ENCODE measurements at regions not wholly inside any gene's neighbourhood (a gene's known extent, or its start where the extent isn't known, plus 50 kb on each side); places are given as distances from the start of the nearest gene placed in this dataset.

GRCh38 chr4:13860126-13860525 lies 232.6 kb upstream of the BOD1L1 start:
- Mint-ChIP-seq H3K36me3 (no peaks in the 10 kb centered on the region), H3K4me1 (no peaks in the 10 kb centered on the region), H3K4me3 (no peak overlapping the region), H3K27me3 (ENCODE audit: low read depth in 2 of 2) (peaks cover 0 to 2% of the 10 kb centered on the region in 2 donors), H3K9me3 (peaks cover 3 to 11% of the 10 kb centered on the region in 2 donors), H3K27ac (no peak overlapping the region)
- Histone ChIP-seq H3K27ac (ENCODE audit: low read length) (no peak overlapping the region), H3K9me3 (ENCODE audit: control insufficient read depth, insufficient read depth, low read length) (no peaks in the 10 kb centered on the region), H3K36me3 (ENCODE audit: control insufficient read depth, insufficient read depth, low read length) (no peaks in the 10 kb centered on the region), H3K27me3 (ENCODE audit: control insufficient read depth, insufficient read depth, low read length) (no peaks in the 10 kb centered on the region), H3K4me3 (ENCODE audit: low read length) (no peak overlapping the region), H3K4me1 (ENCODE audit: control insufficient read depth, insufficient read depth, low read length) (no peaks in the 10 kb centered on the region)
- TF ChIP-seq CTCF (IDR thresholded peaks at IDR 0.05) = no peak
- intact Hi-C loops (cut with micrococcal nuclease) = no loop called here
- ATAC-seq = no peak
- no peak for DNase-seq
- 83% methylated on average over 1 of the region's 1 CpG for WGBS (ENCODE audit: insufficient coverage)

- Histone ChIP-seq H3K9me3 (ENCODE audit: control insufficient read depth, insufficient read depth, low read length) (no peaks in the 10 kb centered on the region), H3K4me1 (ENCODE audit: control insufficient read depth, insufficient read depth, low read length) (no peaks in the 10 kb centered on the region), H3K27ac (ENCODE audit: low read length) (no peak overlapping the region), H3K27me3 (ENCODE audit: control insufficient read depth, insufficient read depth, low read length) (no peaks in the 10 kb centered on the region), H3K4me3 (ENCODE audit: low read length) (no peak overlapping the region), H3K36me3 (ENCODE audit: control insufficient read depth, insufficient read depth, low read length) (no peaks in the 10 kb centered on the region)
- DNase-seq (no peak), ATAC-seq (no peak)
- 83% methylated on average over 6 of the region's 7 CpGs for WGBS (ENCODE audit: insufficient coverage)
- Mint-ChIP-seq H3K9me3 (peaks cover 3 to 11% of the 10 kb centered on the region in 2 donors), H3K27me3 (ENCODE audit: low read depth in 2 of 2) (peaks cover 0 to 2% of the 10 kb centered on the region in 2 donors), H3K27ac (no peak overlapping the region), H3K36me3 (no peaks in the 10 kb centered on the region), H3K4me1 (no peaks in the 10 kb centered on the region), H3K4me3 (no peak overlapping the region)
- TF ChIP-seq CTCF (IDR thresholded peaks at IDR 0.05) = no peak
- intact Hi-C loops (cut with micrococcal nuclease) = no loop called here
Measured at GRCh38 chr4:13865871-13866669, 238.5 kb upstream of the BOD1L1 start.

DNA sequence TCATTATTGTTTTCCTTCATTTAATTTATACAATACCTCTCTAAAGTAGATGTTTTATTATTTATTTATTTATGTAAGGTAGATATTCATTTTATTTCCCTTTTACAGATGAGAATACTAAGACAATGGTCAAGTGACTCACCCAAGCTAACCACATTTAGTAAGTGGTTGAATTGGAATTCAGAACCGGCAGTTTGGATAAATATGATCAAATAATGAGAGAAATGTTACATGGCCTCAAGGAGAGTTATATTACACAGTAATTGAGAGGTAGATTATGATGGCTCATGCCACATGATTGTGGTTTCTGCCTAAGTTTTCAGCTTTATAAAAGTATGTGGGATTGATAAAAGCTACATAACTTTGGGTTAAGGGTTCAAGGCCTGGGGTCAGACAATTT lies 239.4 kb upstream of the BOD1L1 start:
- no peaks in the 10 kb centered on the region for H3K36me3 ChIP-seq (ENCODE audit: control insufficient read depth, insufficient read depth, low read length)
- no peaks in the 10 kb centered on the region for H3K4me1 ChIP-seq (ENCODE audit: control insufficient read depth, insufficient read depth, low read length)
- ATAC-seq (no peak), DNase-seq (no peak)
- TF ChIP-seq CTCF (IDR thresholded peaks at IDR 0.05) = no peak
- H3K4me1 Mint-ChIP-seq = no peaks in the 10 kb centered on the region
- H3K9me3 ChIP-seq (ENCODE audit: control insufficient read depth, insufficient read depth, low read length) = no peaks in the 10 kb centered on the region
- intact Hi-C loops (cut with micrococcal nuclease) = no loop called here
- no peak overlapping the region for H3K4me3 ChIP-seq (ENCODE audit: low read length)
- peaks cover 0 to 2% of the 10 kb centered on the region in 2 donors for H3K27me3 Mint-ChIP-seq (ENCODE audit: low read depth in 2 of 2)
- no peak overlapping the region for H3K4me3 Mint-ChIP-seq
- no peaks in the 10 kb centered on the region for H3K36me3 Mint-ChIP-seq
- no peaks in the 10 kb centered on the region for H3K27me3 ChIP-seq (ENCODE audit: control insufficient read depth, insufficient read depth, low read length)
- 100% methylated on average over 1 of the region's 1 CpG for WGBS (ENCODE audit: insufficient coverage)
- H3K9me3 Mint-ChIP-seq = peaks cover 3 to 12% of the 10 kb centered on the region in 2 donors
- no peak overlapping the region for H3K27ac ChIP-seq (ENCODE audit: low read length)
- no peak overlapping the region for H3K27ac Mint-ChIP-seq

DNA sequence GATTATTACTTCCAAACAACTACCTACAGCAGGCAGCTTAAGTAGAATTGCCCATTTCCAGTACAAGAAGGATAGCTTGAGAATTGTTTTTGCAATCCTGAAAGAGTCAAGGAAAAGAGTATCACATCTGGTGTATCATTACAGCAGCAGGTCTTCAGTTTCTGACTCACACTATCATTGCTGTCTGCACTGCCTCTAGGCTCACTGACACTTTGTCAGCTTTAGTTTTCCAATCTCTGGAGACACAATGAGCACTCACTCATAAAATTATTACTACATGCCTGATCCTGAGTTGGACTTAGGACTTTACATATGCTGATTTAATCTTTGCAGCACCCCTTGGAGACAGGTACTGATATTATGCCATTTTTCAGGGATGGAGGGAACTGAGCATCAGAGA lies 244.6 kb upstream of the BOD1L1 start:
- Mint-ChIP-seq H3K4me3 (no peak overlapping the region), H3K27ac (no peak overlapping the region), H3K27me3 (ENCODE audit: low read depth in 2 of 2) (no peaks in the 10 kb centered on the region), H3K36me3 (no peaks in the 10 kb centered on the region), H3K4me1 (no peaks in the 10 kb centered on the region), H3K9me3 (peaks cover 0 to 9% of the 10 kb centered on the region in 2 donors)
- no peak for TF ChIP-seq CTCF (IDR thresholded peaks at IDR 0.05)
- H3K9me3 ChIP-seq (ENCODE audit: control insufficient read depth, insufficient read depth, low read length) = no peaks in the 10 kb centered on the region
- no peaks in the 10 kb centered on the region for H3K36me3 ChIP-seq (ENCODE audit: control insufficient read depth, insufficient read depth, low read length)
- H3K27ac ChIP-seq (ENCODE audit: low read length) = no peak overlapping the region
- H3K4me1 ChIP-seq (ENCODE audit: control insufficient read depth, insufficient read depth, low read length) = no peaks in the 10 kb centered on the region
- DNase-seq (no peak), ATAC-seq (no peak)
- intact Hi-C loops (cut with micrococcal nuclease) = no loop called here
- no peaks in the 10 kb centered on the region for H3K27me3 ChIP-seq (ENCODE audit: control insufficient read depth, insufficient read depth, low read length)
- H3K4me3 ChIP-seq (ENCODE audit: low read length) = no peak overlapping the region

Measured in natural killer cell (primary cell).